ENCODE measurements at regions not wholly inside any gene's neighbourhood (a gene's known extent, or its start where the extent isn't known, plus 50 kb on each side); places are given as distances from the start of the nearest gene placed in this dataset.

- Histone ChIP-seq H4K5ac (ENCODE audit: insufficient read length, low read depth, low read length) (no peak overlapping the region), H3K4ac (ENCODE audit: low read depth, low read length) (no peak overlapping the region), H3K23me2 (ENCODE audit: insufficient read length, low read depth, low read length, poor library complexity, severe bottlenecking) (no peaks in the 10 kb centered on the region), H3K79me2 (ENCODE audit: insufficient read depth, low read length) (no peaks in the 10 kb centered on the region), H3K14ac (ENCODE audit: insufficient read depth, low read length) (no peak overlapping the region), H4K91ac (ENCODE audit: insufficient read length, low read depth, low read length) (no peak overlapping the region), H2BK20ac (ENCODE audit: low read depth, low read length, poor library complexity, severe bottlenecking) (no peak overlapping the region), H3K9me3 (ENCODE audit: control insufficient read depth, low read depth, low read length) (no peaks in the 10 kb centered on the region), H3K18ac (ENCODE audit: insufficient read length, low read depth, low read length) (no peak overlapping the region), H3K23ac (ENCODE audit: insufficient read length, low read depth, low read length) (no peak overlapping the region), H3K4me1 (ENCODE audit: insufficient read depth, low read length) (peaks cover under 1% of the 10 kb centered on the region; the same call in 1 of the 2 replicates), H3T11ph (ENCODE audit: low read length) (no peak overlapping the region), H3K27ac (ENCODE audit: insufficient read length, low read depth, low read length) (no peak overlapping the region), H3K27me3 (ENCODE audit: insufficient read depth, low read length) (no peaks in the 10 kb centered on the region), H2AK5ac (ENCODE audit: insufficient read length, low read length) (no peak overlapping the region), H3K56ac (ENCODE audit: insufficient read length, low read depth, low read length) (no peak overlapping the region), H3K9ac (ENCODE audit: extremely low read depth, insufficient read length, low read length) (no peak overlapping the region), H2BK15ac (ENCODE audit: low read depth, low read length) (no peak overlapping the region), H2AFZ (ENCODE audit: low read length) (no peak overlapping the region), H3K4me2 (ENCODE audit: insufficient read depth, insufficient read length, low read length) (no peak overlapping the region), H2BK120ac (ENCODE audit: low read depth, low read length, poor library complexity, severe bottlenecking) (no peak overlapping the region), H2BK5ac (ENCODE audit: insufficient read length, low read length) (no peak overlapping the region), H4K8ac (replicated peaks; ENCODE audit: insufficient read length, low read depth, low read length) (no peak overlapping the region), H2BK12ac (ENCODE audit: insufficient read length, low read depth, low read length) (no peak overlapping the region), H3K79me1 (ENCODE audit: insufficient read depth, low read depth, low read length, poor library complexity, severe bottlenecking) (no peaks in the 10 kb centered on the region), H4K20me1 (ENCODE audit: control insufficient read depth, insufficient read depth, insufficient read length) (no peaks in the 10 kb centered on the region)
- no CpG with 5 or more reads among the region's 8 CpGs for WGBS (ENCODE audit: extremely low coverage, insufficient read length, low lambda C conversion rate)
- peaks cover 0 to 20% (median 6%) of the 10 kb centered on the region in 3 experiments; a peak in 5 of 7 replicates for H3K36me3 Mint-ChIP-seq (ENCODE audit: insufficient read depth in 1 of 3, low read depth in 3 of 3)
- no peak for DNase-seq
- TF ChIP-seq, protein P1, sequence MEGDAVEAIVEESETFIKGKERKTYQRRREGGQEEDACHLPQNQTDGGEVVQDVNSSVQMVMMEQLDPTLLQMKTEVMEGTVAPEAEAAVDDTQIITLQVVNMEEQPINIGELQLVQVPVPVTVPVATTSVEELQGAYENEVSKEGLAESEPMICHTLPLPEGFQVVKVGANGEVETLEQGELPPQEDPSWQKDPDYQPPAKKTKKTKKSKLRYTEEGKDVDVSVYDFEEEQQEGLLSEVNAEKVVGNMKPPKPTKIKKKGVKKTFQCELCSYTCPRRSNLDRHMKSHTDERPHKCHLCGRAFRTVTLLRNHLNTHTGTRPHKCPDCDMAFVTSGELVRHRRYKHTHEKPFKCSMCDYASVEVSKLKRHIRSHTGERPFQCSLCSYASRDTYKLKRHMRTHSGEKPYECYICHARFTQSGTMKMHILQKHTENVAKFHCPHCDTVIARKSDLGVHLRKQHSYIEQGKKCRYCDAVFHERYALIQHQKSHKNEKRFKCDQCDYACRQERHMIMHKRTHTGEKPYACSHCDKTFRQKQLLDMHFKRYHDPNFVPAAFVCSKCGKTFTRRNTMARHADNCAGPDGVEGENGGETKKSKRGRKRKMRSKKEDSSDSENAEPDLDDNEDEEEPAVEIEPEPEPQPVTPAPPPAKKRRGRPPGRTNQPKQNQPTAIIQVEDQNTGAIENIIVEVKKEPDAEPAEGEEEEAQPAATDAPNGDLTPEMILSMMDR (conservative IDR thresholded peaks at IDR 0.05): no peak
- peaks cover 1% of the 10 kb centered on the region; the same call in 1 of the 2 replicates for H3K27me3 Mint-ChIP-seq (ENCODE audit: low read depth)
- H3K4me3 Mint-ChIP-seq: no peak overlapping the region
- peaks cover 6 to 11% of the 10 kb centered on the region in 2 experiments for H3K4me1 Mint-ChIP-seq
- H3K27ac Mint-ChIP-seq: no peak overlapping the region
- peaks cover 11 to 17% of the 10 kb centered on the region in 2 experiments; a peak in 4 of 5 replicates for H3K9me3 Mint-ChIP-seq
These were observed 185.0 kb downstream of the ATPSCKMT start for GRCh38 chr5:10064546-10065195.
